ENCODE measurements at regions not wholly inside any gene's neighbourhood (a gene's known extent, or its start where the extent isn't known, plus 50 kb on each side); places are given as distances from the start of the nearest gene placed in this dataset.

GRCh38 chr13:103805771-103806170 lies 739.6 kb upstream of the SLC10A2 start:
- TF ChIP-seq EZH2 (IDR thresholded peaks at IDR 0.05; ENCODE audit: low read length, missing control alignments), result no peak
- TF ChIP-seq CTCF (conservative IDR thresholded peaks at IDR 0.05 in 1 of 2, IDR thresholded peaks at IDR 0.05 in 1 of 2; ENCODE audit: low read depth in 1 of 2, low read length in 2 of 2), result no peak
